ENCODE measurements at regions not wholly inside any gene's neighbourhood (a gene's known extent, or its start where the extent isn't known, plus 50 kb on each side); places are given as distances from the start of the nearest gene placed in this dataset.
A peak's percentile ranks its signal among the peaks of the same experiment; 100 is the strongest.

GRCh38 chr2:185618625-185619024, 120.0 kb upstream of the FSIP2 start:
- WGBS, 2 experiments (ENCODE audit: insufficient coverage in 1 of 2, insufficient read length in 1 of 2), result 90% methylated on average over 1 of the region's 1 CpG; no CpG with 5 or more reads in 1 of the 2 experiments
- H3K36me3 ChIP-seq (ENCODE audit: control insufficient read depth, insufficient read depth, low read length), result no peaks in the 10 kb centered on the region
- peaks cover 22% of the 10 kb centered on the region for H3K4me1 Mint-ChIP-seq
- no peaks in the 10 kb centered on the region for H3K9me3 ChIP-seq (ENCODE audit: control insufficient read depth, low read length)
- TF ChIP-seq CTCF (conservative IDR thresholded peaks at IDR 0.05), result peak; percentile 42
- DNase-seq, result peak; percentile 41
- H3K4me3 ChIP-seq (ENCODE audit: low read length), result no peak overlapping the region
- H3K27me3 ChIP-seq (ENCODE audit: control insufficient read depth, insufficient read depth, low read length, poor library complexity, severe bottlenecking), result no peaks in the 10 kb centered on the region
- H3K9ac ChIP-seq (ENCODE audit: extremely low read depth, low read length, poor library complexity, severe bottlenecking), result no peak overlapping the region
- H3K4me3 Mint-ChIP-seq, result no peak overlapping the region
- no peaks in the 10 kb centered on the region for H3K9me3 Mint-ChIP-seq
- H3K27ac ChIP-seq (ENCODE audit: low read depth, low read length), result no peak overlapping the region
- H3K4me1 ChIP-seq (ENCODE audit: control insufficient read depth, insufficient read depth, low read length), result no peaks in the 10 kb centered on the region
- H3K27me3 Mint-ChIP-seq (ENCODE audit: insufficient read depth), result no peaks in the 10 kb centered on the region
- no peak overlapping the region for H3K27ac Mint-ChIP-seq
- no peaks in the 10 kb centered on the region for H3K36me3 Mint-ChIP-seq (ENCODE audit: low read depth)

- Mint-ChIP-seq H3K27ac (no peak overlapping the region), H3K9me3 (peaks cover 4% of the 10 kb centered on the region), H3K4me3 (no peak overlapping the region), H3K4me1 (peaks cover 22% of the 10 kb centered on the region), H3K27me3 (ENCODE audit: insufficient read depth) (no peaks in the 10 kb centered on the region), H3K36me3 (ENCODE audit: low read depth) (peaks cover 1% of the 10 kb centered on the region)
- TF ChIP-seq CTCF (conservative IDR thresholded peaks at IDR 0.05), result no peak
- Histone ChIP-seq H3K36me3 (ENCODE audit: control insufficient read depth, insufficient read depth, low read length) (no peaks in the 10 kb centered on the region), H3K27ac (ENCODE audit: low read depth, low read length) (no peak overlapping the region), H3K4me1 (ENCODE audit: control insufficient read depth, insufficient read depth, low read length) (no peaks in the 10 kb centered on the region), H3K9me3 (ENCODE audit: control insufficient read depth, low read length) (no peaks in the 10 kb centered on the region), H3K4me3 (ENCODE audit: low read length) (peak overlapping the region; percentile 61), H3K9ac (ENCODE audit: extremely low read depth, low read length, poor library complexity, severe bottlenecking) (no peak overlapping the region), H3K27me3 (ENCODE audit: control insufficient read depth, insufficient read depth, low read length, poor library complexity, severe bottlenecking) (no peaks in the 10 kb centered on the region)
- 100% methylated on average over 1 of the region's 1 CpG for WGBS, 2 experiments (ENCODE audit: insufficient coverage in 1 of 2, insufficient read length in 1 of 2)
- DNase-seq, result no peak
Measured at GRCh38 chr2:185625604-185626003, 113.0 kb upstream of the FSIP2 start.

- H3K36me3 Mint-ChIP-seq (ENCODE audit: low read depth), result peaks cover 1% of the 10 kb centered on the region
- H3K9me3 ChIP-seq (ENCODE audit: control insufficient read depth, low read length), result no peaks in the 10 kb centered on the region
- H3K4me3 Mint-ChIP-seq, result no peak overlapping the region
- peak; percentile 91 for DNase-seq
- H3K27ac Mint-ChIP-seq, result no peak overlapping the region
- H3K4me1 ChIP-seq (ENCODE audit: control insufficient read depth, insufficient read depth, low read length), result no peaks in the 10 kb centered on the region
- H3K9me3 Mint-ChIP-seq, result peaks cover 4% of the 10 kb centered on the region
- no peak overlapping the region for H3K27ac ChIP-seq (ENCODE audit: low read depth, low read length)
- 35 to 41% methylated on average over 2 to 5 of the region's 5 CpGs for WGBS, 2 experiments (ENCODE audit: insufficient coverage in 1 of 2, insufficient read length in 1 of 2)
- TF ChIP-seq CTCF (conservative IDR thresholded peaks at IDR 0.05), result peak; percentile 86
- peaks cover 24% of the 10 kb centered on the region for H3K4me1 Mint-ChIP-seq
- no peaks in the 10 kb centered on the region for H3K36me3 ChIP-seq (ENCODE audit: control insufficient read depth, insufficient read depth, low read length)
- H3K27me3 ChIP-seq (ENCODE audit: control insufficient read depth, insufficient read depth, low read length, poor library complexity, severe bottlenecking), result no peaks in the 10 kb centered on the region
- no peak overlapping the region for H3K4me3 ChIP-seq (ENCODE audit: low read length)
- no peak overlapping the region for H3K9ac ChIP-seq (ENCODE audit: extremely low read depth, low read length, poor library complexity, severe bottlenecking)
- no peaks in the 10 kb centered on the region for H3K27me3 Mint-ChIP-seq (ENCODE audit: insufficient read depth)
Measured at GRCh38 chr2:185628985-185629384, 109.6 kb upstream of the FSIP2 start.
